ENCODE measurements at regions not wholly inside any gene's neighbourhood (a gene's known extent, or its start where the extent isn't known, plus 50 kb on each side); places are given as distances from the start of the nearest gene placed in this dataset.

DNA sequence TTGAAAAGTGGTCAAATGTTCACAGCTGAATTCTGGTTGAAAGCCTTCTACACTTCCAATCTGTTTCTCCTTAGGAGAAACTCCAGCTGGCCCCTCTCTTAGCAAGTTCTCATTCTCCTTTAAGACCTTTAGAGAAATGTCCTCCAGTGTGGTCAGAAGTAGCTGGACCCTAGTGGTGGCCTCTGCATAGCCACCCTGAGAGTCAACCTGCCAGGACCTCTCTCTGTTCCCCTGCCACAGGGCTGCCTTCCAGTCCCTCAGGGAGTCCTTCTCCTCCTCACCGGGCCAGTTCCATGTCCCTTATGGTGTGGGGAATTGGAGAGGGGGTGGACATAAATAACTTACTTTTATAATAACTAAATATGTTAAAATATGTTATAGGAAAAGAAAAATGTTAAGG, 200.9 kb upstream of the PKDCC start:
- Histone ChIP-seq H3K4me3 (ENCODE audit: low read depth in 1 of 3, low read length in 3 of 3) (no peak overlapping the region), H3K27ac (ENCODE audit: low read depth in 1 of 2, low read length in 2 of 2) (peak overlapping the region in 1 of 2 donors; percentile 91), H3K9ac (ENCODE audit: low read depth in 1 of 2, low read length in 2 of 2) (no peak overlapping the region), H3K36me3 (ENCODE audit: control insufficient read depth in 4 of 4, insufficient read depth in 3 of 4, low read depth in 1 of 4, low read length in 3 of 4) (no peaks in the 10 kb centered on the region), H3K4me1 (ENCODE audit: control insufficient read depth in 4 of 4, insufficient read depth in 4 of 4, low read length in 3 of 4) (peaks cover 4 to 36% (median 15%) of the 10 kb centered on the region in 4 donors), H3K9me3 (ENCODE audit: control insufficient read depth in 4 of 4, low read length in 3 of 4) (no peaks in the 10 kb centered on the region), H3K27me3 (ENCODE audit: control insufficient read depth in 4 of 4, insufficient read depth in 4 of 4, low read length in 3 of 4) (no peaks in the 10 kb centered on the region)
- TF ChIP-seq RXRA (IDR thresholded peaks at IDR 0.05) = no peak
- no peak for DNase-seq (ENCODE audit: low spot score)
- 48% methylated on average over 1 of the region's 1 CpG for WGBS

- H3K4me1 ChIP-seq (ENCODE audit: control insufficient read depth in 4 of 4, insufficient read depth in 4 of 4, low read length in 3 of 4) = peaks cover 4 to 38% (median 16%) of the 10 kb centered on the region in 4 donors
- no peak for DNase-seq (ENCODE audit: low spot score)
- peak overlapping the region; percentile 84 to 91 for H3K27ac ChIP-seq (ENCODE audit: low read depth in 1 of 2, low read length in 2 of 2)
- no peak overlapping the region for H3K4me3 ChIP-seq (ENCODE audit: low read depth in 1 of 3, low read length in 3 of 3)
- TF ChIP-seq RXRA (IDR thresholded peaks at IDR 0.05) = peak; percentile 96 to 98
- TF ChIP-seq NR2F2 (IDR thresholded peaks at IDR 0.05) = no peak
- peak; percentile 71 to 91 for TF ChIP-seq JUND (IDR thresholded peaks at IDR 0.05)
- peak; percentile 85 to 87 for TF ChIP-seq HNF4A (conservative IDR thresholded peaks at IDR 0.05)
- peak; percentile 64 for TF ChIP-seq YY1 (IDR thresholded peaks at IDR 0.05)
- TF ChIP-seq FOXA1 (IDR thresholded peaks at IDR 0.05) = peak; percentile 97
- TF ChIP-seq, protein P1, sequence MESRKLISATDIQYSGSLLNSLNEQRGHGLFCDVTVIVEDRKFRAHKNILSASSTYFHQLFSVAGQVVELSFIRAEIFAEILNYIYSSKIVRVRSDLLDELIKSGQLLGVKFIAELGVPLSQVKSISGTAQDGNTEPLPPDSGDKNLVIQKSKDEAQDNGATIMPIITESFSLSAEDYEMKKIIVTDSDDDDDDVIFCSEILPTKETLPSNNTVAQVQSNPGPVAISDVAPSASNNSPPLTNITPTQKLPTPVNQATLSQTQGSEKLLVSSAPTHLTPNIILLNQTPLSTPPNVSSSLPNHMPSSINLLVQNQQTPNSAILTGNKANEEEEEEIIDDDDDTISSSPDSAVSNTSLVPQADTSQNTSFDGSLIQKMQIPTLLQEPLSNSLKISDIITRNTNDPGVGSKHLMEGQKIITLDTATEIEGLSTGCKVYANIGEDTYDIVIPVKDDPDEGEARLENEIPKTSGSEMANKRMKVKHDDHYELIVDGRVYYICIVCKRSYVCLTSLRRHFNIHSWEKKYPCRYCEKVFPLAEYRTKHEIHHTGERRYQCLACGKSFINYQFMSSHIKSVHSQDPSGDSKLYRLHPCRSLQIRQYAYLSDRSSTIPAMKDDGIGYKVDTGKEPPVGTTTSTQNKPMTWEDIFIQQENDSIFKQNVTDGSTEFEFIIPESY (IDR thresholded peaks at IDR 0.05) = peak; percentile 66
- TF ChIP-seq HNF4G (IDR thresholded peaks at IDR 0.05) = peak; percentile 45
- TF ChIP-seq, protein P2, sequence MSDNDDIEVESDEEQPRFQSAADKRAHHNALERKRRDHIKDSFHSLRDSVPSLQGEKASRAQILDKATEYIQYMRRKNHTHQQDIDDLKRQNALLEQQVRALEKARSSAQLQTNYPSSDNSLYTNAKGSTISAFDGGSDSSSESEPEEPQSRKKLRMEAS (IDR thresholded peaks at IDR 0.05) = peak; percentile 50
- TF ChIP-seq CTCF (IDR thresholded peaks at IDR 0.05; ENCODE audit: low read depth, low read length, missing input control) = no peak
- TF ChIP-seq ATF3 (IDR thresholded peaks at IDR 0.05) = peak; percentile 57
- TF ChIP-seq SP1 (IDR thresholded peaks at IDR 0.05) = peak; percentile 90
- no peak for TF ChIP-seq GABPA (IDR thresholded peaks at IDR 0.05 in 1 of 2, conservative IDR thresholded peaks at IDR 0.05 in 1 of 2)
- no peak for TF ChIP-seq TAF1 (conservative IDR thresholded peaks at IDR 0.05)
- TF ChIP-seq, protein P3, sequence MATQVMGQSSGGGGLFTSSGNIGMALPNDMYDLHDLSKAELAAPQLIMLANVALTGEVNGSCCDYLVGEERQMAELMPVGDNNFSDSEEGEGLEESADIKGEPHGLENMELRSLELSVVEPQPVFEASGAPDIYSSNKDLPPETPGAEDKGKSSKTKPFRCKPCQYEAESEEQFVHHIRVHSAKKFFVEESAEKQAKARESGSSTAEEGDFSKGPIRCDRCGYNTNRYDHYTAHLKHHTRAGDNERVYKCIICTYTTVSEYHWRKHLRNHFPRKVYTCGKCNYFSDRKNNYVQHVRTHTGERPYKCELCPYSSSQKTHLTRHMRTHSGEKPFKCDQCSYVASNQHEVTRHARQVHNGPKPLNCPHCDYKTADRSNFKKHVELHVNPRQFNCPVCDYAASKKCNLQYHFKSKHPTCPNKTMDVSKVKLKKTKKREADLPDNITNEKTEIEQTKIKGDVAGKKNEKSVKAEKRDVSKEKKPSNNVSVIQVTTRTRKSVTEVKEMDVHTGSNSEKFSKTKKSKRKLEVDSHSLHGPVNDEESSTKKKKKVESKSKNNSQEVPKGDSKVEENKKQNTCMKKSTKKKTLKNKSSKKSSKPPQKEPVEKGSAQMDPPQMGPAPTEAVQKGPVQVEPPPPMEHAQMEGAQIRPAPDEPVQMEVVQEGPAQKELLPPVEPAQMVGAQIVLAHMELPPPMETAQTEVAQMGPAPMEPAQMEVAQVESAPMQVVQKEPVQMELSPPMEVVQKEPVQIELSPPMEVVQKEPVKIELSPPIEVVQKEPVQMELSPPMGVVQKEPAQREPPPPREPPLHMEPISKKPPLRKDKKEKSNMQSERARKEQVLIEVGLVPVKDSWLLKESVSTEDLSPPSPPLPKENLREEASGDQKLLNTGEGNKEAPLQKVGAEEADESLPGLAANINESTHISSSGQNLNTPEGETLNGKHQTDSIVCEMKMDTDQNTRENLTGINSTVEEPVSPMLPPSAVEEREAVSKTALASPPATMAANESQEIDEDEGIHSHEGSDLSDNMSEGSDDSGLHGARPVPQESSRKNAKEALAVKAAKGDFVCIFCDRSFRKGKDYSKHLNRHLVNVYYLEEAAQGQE (IDR thresholded peaks at IDR 0.05) = no peak
- peak; percentile 97 for TF ChIP-seq FOXA2 (IDR thresholded peaks at IDR 0.05)
- peak; percentile 29 to 35 for TF ChIP-seq RAD21 (IDR thresholded peaks at IDR 0.05)
- peak in 1 of 2 donors; percentile 47 for TF ChIP-seq EGR1 (IDR thresholded peaks at IDR 0.05; ENCODE audit: low read depth in 2 of 2)
- WGBS = 25% methylated on average over 7 of the region's 7 CpGs
- peak overlapping the region; percentile 44 to 77 for H3K9ac ChIP-seq (ENCODE audit: low read depth in 1 of 2, low read length in 2 of 2)
- no peaks in the 10 kb centered on the region for H3K27me3 ChIP-seq (ENCODE audit: control insufficient read depth in 4 of 4, insufficient read depth in 4 of 4, low read length in 3 of 4)
- no peaks in the 10 kb centered on the region for H3K36me3 ChIP-seq (ENCODE audit: control insufficient read depth in 4 of 4, insufficient read depth in 3 of 4, low read depth in 1 of 4, low read length in 3 of 4)
- H3K9me3 ChIP-seq (ENCODE audit: control insufficient read depth in 4 of 4, low read length in 3 of 4) = no peaks in the 10 kb centered on the region
Observed at GRCh38 chr2:41847744-41848441, 199.9 kb upstream of the PKDCC start.
